ENCODE measurements at regions not wholly inside any gene's neighbourhood (a gene's known extent, or its start where the extent isn't known, plus 50 kb on each side); places are given as distances from the start of the nearest gene placed in this dataset.

GRCh38 chr5:68450245-68450852 lies 234.8 kb downstream of the PIK3R1 start:
- no peak for DNase-seq (ENCODE audit: low read depth)

GRCh38 chr5:68452286-68452685 lies 236.7 kb downstream of the PIK3R1 start:
- DNase-seq (ENCODE audit: low read depth) = no peak

- DNase-seq (ENCODE audit: low read depth) = no peak
Observed at GRCh38 chr5:68454172-68454571, 238.6 kb downstream of the PIK3R1 start.

- no peak for DNase-seq (ENCODE audit: low read depth)
Observed at GRCh38 chr5:68454766-68455165, 239.2 kb downstream of the PIK3R1 start.

GRCh38 chr5:68455216-68455615 lies 239.7 kb downstream of the PIK3R1 start:
- no peak for DNase-seq (ENCODE audit: low read depth)

- no peak for DNase-seq (ENCODE audit: low read depth)
Observed at GRCh38 chr5:68456756-68457217, 241.2 kb downstream of the PIK3R1 start.

GRCh38 chr5:68457285-68457684 lies 241.7 kb downstream of the PIK3R1 start:
- no peak for DNase-seq (ENCODE audit: low read depth)

- no peak for DNase-seq (ENCODE audit: low read depth)
Observed at GRCh38 chr5:68458416-68459021, 243.0 kb downstream of the PIK3R1 start.

GRCh38 chr5:68459093-68459809 lies 243.7 kb downstream of the PIK3R1 start:
- no peak for DNase-seq (ENCODE audit: low read depth)

- no peak for DNase-seq (ENCODE audit: low read depth)
Observed at GRCh38 chr5:68459810-68460139, 244.2 kb downstream of the PIK3R1 start.

- peak; percentile 44 for DNase-seq (ENCODE audit: low read depth)
Observed at GRCh38 chr5:68460147-68460798, 244.7 kb downstream of the PIK3R1 start.

GRCh38 chr5:68463606-68464005 lies 248.1 kb downstream of the PIK3R1 start:
- no peak for DNase-seq (ENCODE audit: low read depth)

- peak; percentile 22 for DNase-seq (ENCODE audit: low read depth)
Observed at GRCh38 chr5:68464424-68464823, 248.9 kb downstream of the PIK3R1 start.

GRCh38 chr5:68465133-68465532 lies 249.6 kb downstream of the PIK3R1 start:
- no peak for DNase-seq (ENCODE audit: low read depth)

GRCh38 chr5:68465934-68466551 lies 250.5 kb downstream of the PIK3R1 start:
- DNase-seq (ENCODE audit: low read depth) = no peak

- no peak for DNase-seq (ENCODE audit: low read depth)
Observed at GRCh38 chr5:68467208-68467607, 251.7 kb downstream of the PIK3R1 start.

- no peak for DNase-seq (ENCODE audit: low read depth)
Observed at GRCh38 chr5:68467794-68468193, 252.2 kb downstream of the PIK3R1 start.

- DNase-seq (ENCODE audit: low read depth) = no peak
Observed at GRCh38 chr5:68468322-68468721, 252.8 kb downstream of the PIK3R1 start.

GRCh38 chr5:68475476-68475983 lies 260.0 kb downstream of the PIK3R1 start:
- no peak for DNase-seq (ENCODE audit: low read depth)

- no peak for DNase-seq (ENCODE audit: low read depth)
Observed at GRCh38 chr5:68476854-68477253, 261.3 kb downstream of the PIK3R1 start.

GRCh38 chr5:68478301-68479095 lies 262.9 kb downstream of the PIK3R1 start:
- no peak for DNase-seq (ENCODE audit: low read depth)

Measured in stimulated activated CD4-positive, alpha-beta T cell treated with anti-CD3 and anti-CD28 coated beads, Interleukin-2, amount 100 ng/mL, for 4 hours (primary cell).